Omental fat pad (tissue), 3 donors: ENCODE measurements at regions not wholly inside any gene's neighbourhood (a gene's known extent, or its start where the extent isn't known, plus 50 kb on each side); places are given as distances from the start of the nearest gene placed in this dataset.

Experiments used
- ATAC-seq: fragments of 150-250 bp; one replicate; pipeline ENCODE4 v1.9.1; 2016; ENCODE audit warnings: mild to moderate bottlenecking, moderate library complexity; ENCODE audit not compliant: low FRiP score
- DNase-seq: peaks from one replicate; pipeline ENCODE4 v3.0.0-alpha.2; 2019; ENCODE audit warnings: low spot score
- TF ChIP-seq, protein P1 (sequence below), 3 donors: fragments of 450-650 bp; IDR thresholded peaks; one replicate each; pipeline ENCODE4 v1.5.1; 2016 to 2017; ENCODE audit warnings: antibody characterized with exemption in 3 of 3, mild to moderate bottlenecking in 3 of 3, moderate library complexity in 2 of 3

DNA sequence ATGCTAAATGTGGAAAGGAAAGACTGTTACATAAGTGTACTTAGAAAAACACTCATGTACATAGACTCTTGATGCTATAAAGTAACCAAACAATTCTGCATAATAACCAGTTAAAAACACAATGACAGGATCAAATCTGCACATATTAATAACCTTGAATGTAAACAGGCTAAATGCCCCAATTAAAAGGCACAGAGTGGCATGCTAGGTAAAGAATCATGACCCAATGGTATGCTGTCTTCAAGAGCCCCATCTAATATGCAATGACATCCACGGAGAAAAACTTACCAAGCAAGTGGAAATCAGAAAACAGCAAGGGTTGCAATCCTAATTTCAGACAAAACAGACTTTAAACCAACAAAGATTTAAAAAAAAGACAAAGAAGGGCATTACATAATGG lies 644.8 kb upstream of the PKN2 start:
- ATAC-seq = no peak
- TF ChIP-seq, protein P1, sequence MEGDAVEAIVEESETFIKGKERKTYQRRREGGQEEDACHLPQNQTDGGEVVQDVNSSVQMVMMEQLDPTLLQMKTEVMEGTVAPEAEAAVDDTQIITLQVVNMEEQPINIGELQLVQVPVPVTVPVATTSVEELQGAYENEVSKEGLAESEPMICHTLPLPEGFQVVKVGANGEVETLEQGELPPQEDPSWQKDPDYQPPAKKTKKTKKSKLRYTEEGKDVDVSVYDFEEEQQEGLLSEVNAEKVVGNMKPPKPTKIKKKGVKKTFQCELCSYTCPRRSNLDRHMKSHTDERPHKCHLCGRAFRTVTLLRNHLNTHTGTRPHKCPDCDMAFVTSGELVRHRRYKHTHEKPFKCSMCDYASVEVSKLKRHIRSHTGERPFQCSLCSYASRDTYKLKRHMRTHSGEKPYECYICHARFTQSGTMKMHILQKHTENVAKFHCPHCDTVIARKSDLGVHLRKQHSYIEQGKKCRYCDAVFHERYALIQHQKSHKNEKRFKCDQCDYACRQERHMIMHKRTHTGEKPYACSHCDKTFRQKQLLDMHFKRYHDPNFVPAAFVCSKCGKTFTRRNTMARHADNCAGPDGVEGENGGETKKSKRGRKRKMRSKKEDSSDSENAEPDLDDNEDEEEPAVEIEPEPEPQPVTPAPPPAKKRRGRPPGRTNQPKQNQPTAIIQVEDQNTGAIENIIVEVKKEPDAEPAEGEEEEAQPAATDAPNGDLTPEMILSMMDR (IDR thresholded peaks at IDR 0.05) = no peak
- DNase-seq = no peak

DNA sequence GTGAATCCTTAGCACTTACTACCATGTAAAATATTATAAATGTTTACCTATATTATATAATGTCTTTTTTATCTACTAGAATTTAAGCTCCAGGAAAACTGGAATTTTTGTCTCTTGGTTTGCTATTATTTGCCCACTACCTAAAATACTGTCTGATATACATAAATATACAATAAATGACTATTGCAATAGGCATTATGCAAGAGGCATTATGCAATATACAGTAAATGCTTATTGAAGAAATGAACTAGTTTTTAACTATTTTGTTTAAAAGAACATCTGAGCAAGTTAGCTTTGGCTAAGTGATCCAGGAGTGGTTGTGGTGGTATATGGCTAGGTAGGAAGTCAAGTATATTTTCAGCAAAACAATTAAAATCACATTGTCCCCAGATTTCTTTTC lies 640.2 kb upstream of the PKN2 start:
- ATAC-seq (no peak), DNase-seq (no peak)
- TF ChIP-seq, protein P1 (IDR thresholded peaks at IDR 0.05) = no peak

DNA sequence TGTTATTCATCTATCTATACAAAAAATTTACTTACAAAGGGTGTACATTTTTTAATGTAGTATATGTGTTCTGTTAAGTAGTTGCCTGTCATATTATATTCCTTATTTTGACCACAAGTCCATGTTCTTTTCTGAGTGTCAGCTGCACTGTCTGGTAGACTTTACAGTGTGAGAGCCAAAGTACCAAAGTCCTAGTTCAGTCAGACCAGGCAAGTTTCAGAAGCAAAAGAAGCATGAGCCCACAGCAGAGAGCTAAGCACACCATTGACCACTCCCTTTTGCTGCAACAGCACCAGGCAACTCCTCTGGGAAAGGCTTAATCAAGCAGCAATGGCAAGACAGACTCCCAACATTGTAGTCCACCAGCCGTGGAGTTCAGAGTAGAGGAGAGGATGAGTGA lies 631.9 kb upstream of the PKN2 start:
- ATAC-seq (no peak), DNase-seq (no peak)
- TF ChIP-seq, protein P1 (IDR thresholded peaks at IDR 0.05) = no peak

DNA sequence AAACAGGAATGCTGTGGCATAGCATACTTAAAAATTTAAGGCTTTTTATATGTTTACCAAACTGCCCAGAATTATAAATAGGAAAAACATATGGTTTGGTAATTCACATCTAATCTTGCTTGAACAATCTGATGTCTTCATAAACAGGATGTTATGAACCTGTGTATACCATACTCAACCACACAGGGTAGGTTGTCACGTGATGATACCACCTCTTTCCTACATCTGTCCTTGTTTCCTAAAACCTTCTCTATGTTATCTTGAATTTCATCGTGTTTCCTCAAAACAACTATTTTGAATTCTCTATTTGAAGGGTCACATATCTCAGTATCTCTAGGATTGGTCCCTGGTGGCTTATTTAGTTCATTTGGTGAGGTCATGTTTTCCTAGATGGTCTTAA lies 631.0 kb upstream of the PKN2 start:
- DNase-seq (no peak), ATAC-seq (no peak)
- TF ChIP-seq, protein P1 (IDR thresholded peaks at IDR 0.05) = no peak

DNA sequence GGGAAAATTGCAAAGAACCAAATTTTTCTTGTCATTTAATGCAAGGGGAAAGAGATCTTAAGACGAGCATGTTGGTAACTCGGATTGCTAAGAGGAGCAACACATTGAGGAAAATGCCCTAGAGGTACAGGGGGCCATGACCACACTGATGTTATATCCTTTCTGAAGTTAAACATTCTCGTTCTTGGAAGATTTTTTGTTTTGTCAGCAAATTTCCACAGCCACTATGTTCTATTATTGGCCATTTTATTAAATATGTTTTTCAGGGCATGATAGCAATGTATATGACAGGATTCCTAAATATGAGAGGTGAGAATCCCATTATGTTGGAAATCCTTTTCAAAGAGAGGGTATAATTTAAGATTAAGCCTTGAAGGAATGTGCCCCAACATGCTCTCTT lies 627.2 kb upstream of the PKN2 start:
- no peak for DNase-seq
- TF ChIP-seq, protein P1 (IDR thresholded peaks at IDR 0.05) = no peak
- ATAC-seq = no peak

DNA sequence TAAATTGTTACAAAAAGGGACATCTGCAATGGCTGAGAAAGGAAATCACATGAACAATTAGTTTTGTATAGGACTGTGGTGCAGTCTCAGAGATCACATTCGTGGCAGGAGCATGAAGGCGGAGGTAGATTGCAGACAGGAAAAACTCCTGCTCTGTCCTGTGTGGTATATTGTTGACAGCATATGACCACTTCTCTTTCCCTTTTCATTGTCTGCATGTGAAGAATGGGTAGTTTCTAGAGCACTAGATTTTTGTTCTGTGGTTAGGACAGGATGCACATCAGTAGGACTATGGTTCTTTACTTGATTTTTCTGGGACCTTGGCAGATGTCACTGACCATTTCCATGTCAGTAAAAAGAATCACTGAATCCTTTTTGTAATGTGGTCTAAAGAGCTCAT lies 625.9 kb upstream of the PKN2 start:
- TF ChIP-seq, protein P1 (IDR thresholded peaks at IDR 0.05) = no peak
- no peak for DNase-seq
- no peak for ATAC-seq

DNA sequence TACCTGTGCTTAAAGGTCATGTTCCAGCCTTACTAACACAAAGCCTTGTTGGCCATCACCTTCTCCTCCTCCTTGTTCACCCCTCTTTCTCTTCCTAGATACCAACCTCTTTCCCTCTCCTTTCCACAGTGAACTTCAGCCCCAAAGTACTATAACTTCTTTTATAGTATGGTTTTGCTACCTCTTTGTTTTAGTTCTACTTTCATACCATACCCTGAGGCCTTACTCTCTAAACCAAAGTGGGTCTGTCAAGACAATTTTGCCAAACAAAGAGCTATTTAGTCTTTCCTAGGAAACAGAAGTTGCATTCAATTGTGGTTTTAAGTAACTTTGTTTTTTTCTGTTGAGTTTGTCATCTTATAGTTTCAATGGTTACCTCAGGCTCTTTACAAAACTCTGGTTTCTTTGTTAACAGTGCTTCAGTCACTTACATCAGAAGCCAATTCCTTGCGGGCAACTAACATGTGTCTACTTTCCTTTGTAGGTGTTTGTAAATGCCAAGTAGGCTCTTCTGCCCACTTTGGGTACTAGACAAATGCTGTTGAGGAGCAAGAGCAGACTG lies 623.9 kb upstream of the PKN2 start:
- DNase-seq (no peak), ATAC-seq (no peak)
- TF ChIP-seq, protein P1 (IDR thresholded peaks at IDR 0.05) = no peak
